ENCODE measurements at regions not wholly inside any gene's neighbourhood (a gene's known extent, or its start where the extent isn't known, plus 50 kb on each side); places are given as distances from the start of the nearest gene placed in this dataset.

DNA sequence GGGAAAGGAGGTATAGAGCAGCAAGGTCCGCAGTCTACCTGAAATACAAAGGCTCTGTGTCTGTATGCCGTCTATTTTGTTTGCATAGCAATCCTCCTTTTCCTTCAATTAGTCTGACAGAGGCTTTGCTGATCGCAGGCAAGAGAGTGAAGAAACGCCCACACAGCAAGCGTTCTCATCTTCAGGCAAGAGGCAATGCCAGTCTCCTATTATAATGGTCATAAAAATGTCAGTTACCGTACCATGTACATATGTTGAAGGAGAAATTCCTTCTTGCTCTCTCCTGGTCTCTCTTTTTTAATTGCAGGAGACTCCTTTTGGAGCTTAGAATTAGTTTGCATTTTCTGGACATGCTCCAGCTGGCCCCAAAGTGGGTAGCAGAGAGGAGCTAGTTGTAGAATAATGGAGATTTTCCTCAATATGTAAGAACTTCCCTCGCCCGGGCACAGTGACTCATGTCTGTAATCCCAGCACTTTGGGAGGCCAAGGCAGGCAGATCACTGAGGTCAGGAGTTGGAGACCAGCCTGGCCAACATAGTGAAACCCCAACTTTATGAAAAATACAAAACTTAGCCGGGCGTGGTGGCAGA is 139.5 kb downstream of the PFKFB3 start:
- DNase-seq (ENCODE audit: low spot score) = no peak

DNA sequence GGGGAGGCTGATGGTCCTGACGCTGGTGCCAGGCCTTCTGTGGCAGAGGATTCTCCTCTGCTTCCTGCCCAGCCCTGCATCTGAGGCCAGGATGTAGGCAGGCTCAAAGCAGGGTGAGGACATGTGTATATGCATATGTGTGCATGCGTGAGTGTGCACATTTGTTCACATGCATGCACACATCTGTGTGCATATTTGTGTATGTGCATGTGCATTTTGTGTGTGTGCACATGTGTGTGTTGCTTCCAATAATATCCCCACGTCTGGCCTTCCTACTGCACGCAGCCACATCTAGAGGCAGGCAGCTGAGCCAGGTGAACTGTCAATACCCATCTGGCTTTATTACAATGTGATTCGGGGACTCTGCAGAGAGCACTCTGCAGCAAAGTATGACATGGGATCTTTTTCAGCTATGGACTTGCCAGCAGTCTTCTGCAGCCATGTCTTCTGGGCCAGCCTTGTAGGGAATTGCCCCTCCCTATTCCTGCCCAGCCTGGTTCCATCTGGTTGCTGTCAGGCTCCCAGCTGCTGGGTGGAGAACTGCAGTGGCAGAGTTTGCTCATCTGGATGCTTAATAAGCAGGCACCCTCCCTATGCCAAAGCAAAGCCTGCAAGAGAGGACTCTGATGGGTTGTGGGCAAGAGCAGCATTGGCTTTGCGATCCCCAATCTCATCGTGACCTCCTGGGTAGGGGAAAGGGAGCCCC is 140.7 kb downstream of the PFKFB3 start:
- no peak for DNase-seq (ENCODE audit: low spot score)

DNA sequence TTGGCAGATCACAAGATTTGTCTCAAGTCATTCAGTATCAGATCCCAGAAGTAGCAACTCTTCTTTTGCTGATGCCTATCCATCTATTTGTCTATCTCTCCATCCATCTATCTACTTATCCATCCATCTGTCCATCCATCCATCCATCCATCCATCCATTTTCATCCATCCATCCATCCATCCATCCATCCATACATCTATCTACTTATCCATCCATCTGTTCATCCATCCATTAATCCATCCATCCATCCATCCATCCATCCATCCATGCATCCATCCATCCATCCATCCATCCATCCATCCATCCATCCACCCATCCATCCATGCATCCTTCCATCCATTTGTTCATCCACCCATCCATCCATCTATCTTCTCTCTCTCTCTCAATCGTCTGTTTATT is 142.7 kb downstream of the PFKFB3 start:
- no peak for DNase-seq (ENCODE audit: low spot score)

DNA sequence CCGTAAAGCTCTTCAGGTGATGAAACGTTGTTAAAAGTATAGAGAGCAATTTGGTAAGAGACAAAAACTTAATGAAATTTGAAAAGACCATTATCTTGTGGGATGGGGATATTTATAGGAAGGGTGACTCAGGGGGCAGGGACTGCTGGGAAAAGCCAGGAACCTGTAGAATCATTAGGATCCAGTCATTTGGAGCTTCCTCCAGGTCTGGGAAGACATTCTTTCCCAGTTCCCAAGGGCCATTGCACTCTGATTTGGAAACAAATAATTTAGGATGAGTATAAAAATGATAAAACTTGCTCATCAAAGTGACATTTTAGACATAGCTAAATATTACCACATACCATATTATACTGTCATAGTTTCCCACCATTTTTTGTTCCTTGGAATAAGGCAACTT is 143.9 kb downstream of the PFKFB3 start:
- DNase-seq (ENCODE audit: low spot score) = no peak

DNA sequence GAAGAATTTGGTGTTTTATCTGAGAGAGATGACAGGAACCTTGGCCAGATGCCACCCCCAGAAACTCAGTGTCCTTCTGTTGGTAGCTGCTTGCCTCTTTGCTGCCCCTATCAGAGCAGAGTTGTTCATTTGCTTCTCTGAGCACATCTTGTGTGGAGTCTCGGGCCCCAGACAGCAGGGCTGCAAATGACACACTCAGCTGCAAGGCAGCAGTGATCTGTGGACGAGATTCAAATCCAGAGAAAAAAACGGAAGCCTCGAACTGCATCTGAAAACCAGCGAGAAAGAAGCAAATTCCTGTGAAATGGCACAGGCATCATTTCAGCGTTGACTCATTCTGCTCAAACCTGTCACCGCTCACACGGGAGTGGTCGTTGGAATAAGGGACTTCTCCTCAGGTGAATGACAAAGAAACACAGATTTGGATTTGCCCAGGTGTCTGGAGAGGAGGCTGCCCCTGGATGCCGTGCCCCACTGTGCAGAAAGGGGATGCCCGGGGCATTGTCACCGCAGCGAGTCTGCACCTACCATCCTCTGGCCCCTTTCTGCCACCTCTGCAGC is 144.7 kb downstream of the PFKFB3 start:
- DNase-seq (ENCODE audit: low spot score) = no peak

DNA sequence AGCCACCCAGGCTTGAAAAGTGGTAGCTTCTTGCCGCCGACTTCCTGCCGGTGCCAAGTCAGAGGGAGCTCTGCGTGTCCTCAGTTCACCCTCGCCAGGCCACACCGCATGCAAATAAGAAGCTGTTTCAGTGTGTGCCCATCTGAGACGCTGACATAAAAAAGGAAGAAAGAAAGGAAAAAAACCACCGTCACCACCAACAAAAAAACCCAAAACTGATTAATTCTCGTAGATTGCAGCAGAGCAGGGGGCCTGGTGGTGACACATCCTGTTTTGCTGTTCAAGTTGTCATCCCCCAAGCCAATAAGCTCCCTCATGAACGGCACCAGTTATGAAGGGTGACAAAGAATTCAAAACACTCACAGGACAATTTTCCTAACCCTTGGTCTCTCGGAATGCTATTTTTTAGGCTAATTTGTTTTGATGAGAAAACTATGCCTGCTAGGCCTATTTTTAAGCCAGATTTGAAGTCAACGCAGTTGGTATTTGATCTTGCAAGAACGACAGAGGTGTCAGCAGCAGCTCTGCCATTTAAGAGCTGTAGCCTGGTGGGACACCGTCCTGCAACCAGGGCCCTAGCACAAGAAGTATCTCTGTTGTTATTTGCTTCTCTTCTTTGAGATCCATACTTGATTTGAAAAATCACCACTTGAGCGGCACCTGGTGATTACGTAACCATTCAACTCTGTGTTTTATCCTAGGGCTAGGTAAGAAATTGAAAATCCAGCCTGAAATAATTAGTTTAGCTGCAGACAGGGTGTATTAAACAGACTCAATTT is 145.6 kb downstream of the PFKFB3 start:
- no peak for DNase-seq (ENCODE audit: low spot score)

DNA sequence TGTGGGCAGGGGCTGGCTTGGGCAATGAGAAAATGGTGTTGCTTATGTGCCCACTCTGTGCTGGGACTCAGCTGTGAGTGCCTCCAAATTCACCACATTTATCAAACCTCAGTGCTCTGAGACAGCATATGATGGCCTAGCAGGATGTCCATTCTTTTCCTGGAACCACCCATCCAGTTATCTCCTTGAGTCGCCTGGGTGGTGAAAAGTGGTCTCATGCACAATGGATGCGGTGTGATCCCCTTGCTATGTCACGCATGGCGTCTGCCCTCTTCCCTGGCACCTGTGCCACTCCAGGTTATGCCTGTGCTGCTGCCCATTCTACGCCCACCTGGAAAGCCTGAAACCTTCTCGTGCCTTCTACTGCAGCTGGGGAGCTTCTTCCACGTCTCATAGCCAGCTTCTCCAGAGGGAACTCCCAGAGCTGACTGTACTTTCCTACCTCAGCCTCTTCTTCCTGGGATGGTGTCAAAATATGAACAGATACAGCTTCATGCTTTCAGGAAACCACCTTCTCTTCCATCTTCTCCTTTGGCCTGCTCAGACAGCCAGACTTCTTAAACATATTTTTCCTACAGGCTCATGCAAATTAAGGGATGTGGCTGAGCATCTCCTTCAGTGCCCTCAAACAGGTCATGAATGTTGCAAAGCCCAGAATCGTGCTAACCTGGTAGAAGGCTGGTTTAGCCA is 147.3 kb downstream of the PFKFB3 start:
- DNase-seq (ENCODE audit: low spot score) = no peak

DNA sequence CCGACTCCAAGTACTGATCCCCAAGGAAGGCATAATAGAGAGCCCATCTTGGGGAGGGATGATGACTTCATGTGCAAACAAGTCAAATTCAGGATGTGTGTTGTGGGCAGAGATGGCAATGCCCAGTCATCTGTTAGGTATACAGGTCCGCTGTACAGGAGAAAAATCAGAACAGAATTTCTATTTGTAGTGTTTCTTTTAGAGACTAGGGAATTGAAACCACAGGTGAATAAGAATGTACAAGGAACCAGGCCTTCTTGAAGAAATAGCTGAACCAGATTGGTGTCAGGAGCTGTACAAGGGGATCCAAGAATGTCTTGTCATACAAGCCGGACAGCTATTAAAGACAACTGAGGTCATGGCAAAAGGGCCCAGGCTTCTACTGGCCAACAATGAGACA is 147.9 kb downstream of the PFKFB3 start:
- DNase-seq (ENCODE audit: low spot score) = no peak

DNA sequence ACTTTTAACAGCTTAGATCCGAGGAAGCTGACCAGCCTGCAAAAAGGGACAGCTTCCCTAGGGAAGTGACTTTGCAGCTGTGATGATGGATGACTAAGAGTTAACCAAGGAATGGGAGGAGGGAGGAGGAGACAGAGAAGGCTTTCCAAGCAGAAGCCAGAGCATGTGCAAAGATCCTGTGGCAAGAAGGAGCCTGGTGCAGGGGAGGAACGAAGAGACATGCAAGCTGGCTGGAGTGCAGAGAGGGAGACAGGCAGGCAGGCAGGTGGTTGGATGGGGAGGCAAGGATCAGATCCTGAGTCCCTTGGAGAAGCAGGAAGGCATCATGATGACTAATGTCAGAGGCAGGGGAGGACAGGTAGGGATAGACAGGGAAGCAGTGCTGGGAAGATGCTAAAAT is 148.8 kb downstream of the PFKFB3 start:
- DNase-seq (ENCODE audit: low spot score) = peak; percentile 41

DNA sequence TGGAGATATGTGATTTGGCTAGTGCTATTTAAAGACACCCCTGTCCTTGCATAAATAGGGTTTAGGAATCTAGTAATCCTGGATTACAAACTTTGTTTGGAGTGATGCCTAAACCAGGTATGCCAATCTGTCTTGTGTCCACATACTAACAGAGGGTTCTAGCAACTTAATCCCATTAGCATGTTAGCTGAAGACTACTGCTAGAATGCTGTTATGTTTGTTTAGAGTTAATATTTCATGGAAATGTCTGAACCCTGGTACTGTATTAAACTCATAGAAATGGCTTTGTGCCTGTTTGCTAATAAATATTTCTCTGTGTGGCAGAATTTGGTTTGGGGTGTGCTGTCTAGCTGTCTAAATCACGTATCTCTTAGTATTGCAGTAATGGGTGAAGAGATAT is 150.8 kb downstream of the PFKFB3 start:
- no peak for DNase-seq (ENCODE audit: low spot score)

DNA sequence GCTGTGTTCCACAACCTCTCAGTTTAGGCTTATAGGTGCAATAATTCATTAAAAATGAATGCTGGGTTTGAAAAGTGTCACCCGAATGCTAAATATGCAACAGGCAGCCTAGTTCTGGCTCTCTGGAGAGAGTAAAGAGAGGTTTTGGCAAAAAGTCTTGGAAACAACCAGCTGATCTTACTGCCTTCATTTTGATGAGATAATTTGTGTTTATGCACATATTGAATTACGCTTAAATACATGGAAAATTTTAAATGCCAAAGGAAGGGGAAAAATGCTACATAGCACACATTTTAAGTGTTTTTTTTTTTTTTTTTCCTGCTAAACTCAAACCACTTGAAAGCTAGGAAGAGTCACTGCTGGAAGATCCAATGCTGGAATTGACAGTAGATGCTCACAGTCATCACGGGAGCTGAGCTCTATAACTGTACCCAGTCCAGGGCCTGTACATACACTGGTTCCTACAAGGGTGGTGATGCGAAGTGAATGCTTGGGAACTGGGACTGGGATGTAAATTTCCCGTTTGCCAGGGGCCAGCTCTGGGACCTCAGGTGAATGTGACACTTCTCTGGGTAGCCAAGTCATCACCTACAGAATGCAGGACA is 151.5 kb downstream of the PFKFB3 start:
- no peak for DNase-seq (ENCODE audit: low spot score)

DNA sequence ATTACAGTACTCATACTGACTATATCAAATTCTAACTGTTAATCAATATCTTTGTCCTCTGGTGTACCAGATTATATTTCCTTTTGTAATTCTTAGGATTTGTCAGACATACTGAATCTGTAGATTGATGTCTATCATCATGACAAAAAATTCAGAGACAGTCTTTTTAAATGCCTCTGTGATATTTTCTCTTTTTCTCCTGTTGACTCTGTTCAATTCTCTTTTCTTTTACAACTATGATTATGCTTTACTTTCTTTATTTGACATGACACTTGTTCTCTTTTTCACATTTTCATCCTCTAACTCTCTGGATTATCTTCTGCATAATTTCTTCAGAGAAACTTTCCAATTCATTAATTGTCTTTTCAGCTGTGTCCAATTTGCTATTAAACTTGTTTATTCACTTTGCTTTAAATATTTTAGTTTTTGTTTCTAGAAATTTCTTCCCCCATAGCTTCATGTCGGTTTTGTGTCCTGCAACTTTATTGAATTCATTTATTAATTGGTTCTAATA is 153.6 kb downstream of the PFKFB3 start:
- no peak for DNase-seq (ENCODE audit: low spot score)

DNA sequence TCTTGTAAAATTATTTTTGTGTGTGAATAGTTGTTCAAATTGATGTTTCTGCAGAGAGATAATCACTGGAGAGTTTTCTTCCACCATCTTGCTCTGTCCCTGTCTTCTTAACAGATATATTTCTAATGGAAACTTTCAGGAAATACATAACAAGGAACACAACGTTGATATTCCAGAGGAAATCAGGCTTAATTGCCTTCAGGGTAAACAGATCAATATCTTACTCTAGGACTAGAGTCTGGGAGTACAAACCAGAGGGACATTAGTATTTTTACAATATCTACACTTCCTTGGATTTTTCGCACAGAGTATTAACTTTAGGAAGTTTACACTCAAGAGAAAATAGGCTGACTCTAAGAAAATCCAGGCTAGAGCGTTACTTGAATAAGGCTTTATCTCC is 159.1 kb downstream of the PFKFB3 start:
- no peak for DNase-seq (ENCODE audit: low spot score)

DNA sequence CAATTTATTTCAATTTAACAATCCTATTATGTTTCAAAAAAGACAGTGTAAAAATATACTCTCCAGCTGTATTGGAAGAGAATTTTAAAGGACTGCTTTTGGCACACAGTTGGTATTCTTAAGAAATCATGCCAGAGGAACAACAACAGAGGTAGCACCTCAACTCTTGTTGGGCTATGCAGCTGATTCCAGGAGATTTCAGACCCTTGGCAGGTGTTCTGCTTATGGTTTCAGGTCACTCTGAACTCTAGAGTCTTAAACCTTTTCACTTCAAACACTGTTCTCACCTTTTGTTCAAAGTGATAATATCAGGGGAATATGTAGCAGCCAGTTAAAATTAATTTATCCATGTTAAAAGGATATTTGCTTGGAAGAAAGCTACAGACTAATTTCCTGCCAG is 160.1 kb downstream of the PFKFB3 start:
- DNase-seq (ENCODE audit: low spot score) = no peak

DNA sequence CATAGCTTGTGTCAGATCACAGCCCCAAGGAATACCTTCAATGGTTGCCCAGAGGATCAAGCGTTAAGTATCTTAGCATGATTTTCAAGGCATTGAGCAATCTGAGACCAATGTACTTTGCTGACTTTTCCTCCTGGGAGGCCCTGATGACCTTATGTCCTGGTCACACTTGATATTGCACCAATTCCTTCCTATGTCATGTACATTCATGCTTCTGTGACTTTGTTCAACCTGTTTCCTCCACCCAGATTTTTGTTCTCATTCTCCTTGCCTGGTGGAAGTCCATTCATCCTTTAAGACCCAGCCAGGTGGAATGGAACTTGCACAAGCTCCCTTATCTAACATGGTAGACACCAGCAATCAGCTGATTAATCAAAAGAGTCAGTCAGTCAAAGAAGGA is 160.8 kb downstream of the PFKFB3 start:
- no peak for DNase-seq (ENCODE audit: low spot score)

DNA sequence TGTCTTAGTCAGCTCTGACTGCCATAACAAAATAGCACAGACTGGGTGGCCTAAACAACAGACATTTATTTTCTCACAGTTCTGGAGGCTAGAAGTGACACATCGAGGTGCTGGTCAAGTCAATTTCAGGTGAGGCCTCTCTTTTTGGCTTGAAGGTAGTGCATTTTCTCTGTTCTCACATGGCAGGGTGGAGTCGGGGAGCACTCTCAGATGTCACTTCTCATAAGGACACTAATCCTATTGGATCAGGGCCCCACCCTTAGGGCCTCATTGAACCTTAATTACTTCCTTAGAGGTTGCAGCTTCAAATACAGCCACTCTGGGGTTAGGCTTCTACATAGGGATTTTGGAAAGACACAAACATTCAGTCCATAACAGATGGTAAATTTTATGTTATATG is 161.6 kb downstream of the PFKFB3 start:
- DNase-seq (ENCODE audit: low spot score) = no peak

DNA sequence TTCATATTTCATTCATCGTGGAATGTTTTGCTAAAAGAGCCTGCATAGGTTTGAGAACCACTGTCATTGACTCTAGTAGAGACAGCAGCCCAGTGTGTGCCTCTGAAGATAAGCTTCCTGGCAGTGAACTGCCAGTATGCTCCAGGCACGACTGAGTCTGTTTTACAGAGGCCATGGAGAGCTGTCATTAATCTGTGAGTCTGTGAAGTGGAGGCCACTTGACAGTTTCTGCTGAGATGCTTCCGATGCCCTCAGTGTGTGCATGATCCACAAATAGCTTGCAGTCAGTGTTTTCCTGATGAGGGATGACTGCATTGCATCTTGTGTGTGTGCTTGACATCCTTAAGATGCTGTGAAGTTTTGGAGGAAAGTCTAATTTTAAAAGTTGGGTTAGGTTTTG is 162.2 kb downstream of the PFKFB3 start:
- DNase-seq (ENCODE audit: low spot score) = no peak

DNA sequence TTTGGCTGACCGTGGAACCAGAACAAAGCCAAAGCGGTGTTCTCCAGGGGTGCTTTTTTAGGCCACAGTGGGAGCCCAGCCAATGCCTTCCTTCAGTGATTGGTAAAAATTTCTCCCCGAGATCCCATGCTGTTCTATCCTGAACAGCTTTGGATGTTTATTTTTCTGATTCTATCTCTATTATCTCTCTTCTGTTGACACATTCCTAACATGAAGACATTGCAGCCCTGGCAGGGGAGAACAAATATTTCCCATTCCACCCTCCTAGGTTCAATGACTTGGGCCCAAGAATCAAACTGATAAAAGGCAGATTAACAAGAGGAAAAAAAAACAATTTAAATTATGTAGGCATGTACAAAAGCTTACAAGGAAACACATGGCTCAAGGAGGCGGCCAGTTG is 162.7 kb downstream of the PFKFB3 start:
- no peak for DNase-seq (ENCODE audit: low spot score)
